IMR-90 (cell line): ENCODE measurements at regions not wholly inside any gene's neighbourhood (a gene's known extent, or its start where the extent isn't known, plus 50 kb on each side); places are given as distances from the start of the nearest gene placed in this dataset.
A peak's percentile ranks its signal among the peaks of the same experiment; 100 is the strongest.

Experiments
- ATAC-seq: fragments of 200-7000 bp; cut with Tn5 transposase; 2 replicates; pipeline ENCODE4 v1.9.1; 2020; ENCODE audit warnings: low read depth, mild to moderate bottlenecking, moderate library complexity
- BruUV-seq: library from RNA; stranded (reverse); fragments of 400-500 nt; replicated peaks from 2 replicates; lab custom pipeline; 2021; lab: Mats Ljungman, UMichigan
- CTCF ChIA-PET: fragments of 300-600 bp; formaldehyde crosslinking; extraction: SDS; loops from one replicate; lab custom pipeline; 2021; ENCODE audit warnings: antibody characterized with exemption; lab: Yijun Ruan, JAX
- POLR2A ChIA-PET: fragments of 300-600 bp; sonication (Branson Sonifier 250); formaldehyde crosslinking; loops from one replicate; lab custom pipeline; 2022; ENCODE audit warnings: antibody characterized with exemption; ENCODE audit not compliant: unreplicated experiment; lab: Charles Lee
- DNase-seq: peaks from one replicate; pipeline ENCODE4 v3.0.0; 2013
- H2AFZ ChIP-seq: replicated peaks from 2 replicates; pipeline ENCODE3; 2013; ENCODE audit warnings: low read length, mild to moderate bottlenecking; ENCODE audit not compliant: poor library complexity
- H2AK5ac ChIP-seq: 2 replicates; pipeline ENCODE4 v1.6.1; 2013; ENCODE audit warnings: low read depth, low read length, inconsistent platforms
- H2AK9ac ChIP-seq: replicated peaks from 2 replicates; pipeline ENCODE3; 2013; ENCODE audit warnings: mild to moderate bottlenecking, low read depth, low read length, moderate library complexity; ENCODE audit not compliant: poor library complexity
- H2BK120ac ChIP-seq: 2 replicates; pipeline ENCODE4 v1.6.1; 2013; ENCODE audit warnings: low read depth, low read length, inconsistent platforms
- H2BK15ac ChIP-seq: 3 replicates; pipeline ENCODE4 v1.6.1; 2013; ENCODE audit warnings: low read depth, low read length, inconsistent platforms
- H2BK20ac ChIP-seq: 2 replicates; pipeline ENCODE4 v1.6.1; 2013; ENCODE audit warnings: low read depth, mild to moderate bottlenecking, inconsistent platforms, low read length, moderate library complexity
- H2BK5ac ChIP-seq: 2 replicates; pipeline ENCODE4 v1.6.1; 2013; ENCODE audit warnings: mild to moderate bottlenecking, low read depth, low read length, inconsistent platforms; ENCODE audit not compliant: poor library complexity, severe bottlenecking
- H3K14ac ChIP-seq: replicated peaks from 2 replicates; pipeline ENCODE4 v1.6.1; 2013; ENCODE audit warnings: low read depth, low read length, inconsistent platforms
- H3K18ac ChIP-seq: 2 replicates; pipeline ENCODE4 v1.6.1; 2013; ENCODE audit warnings: low read depth, low read length, control low read depth
- H3K23ac ChIP-seq: 2 replicates; pipeline ENCODE4 v1.6.1; 2013; ENCODE audit warnings: low read depth, low read length, inconsistent platforms
- H3K27ac ChIP-seq: 2 replicates; pipeline ENCODE4 v1.5.1; 2013; ENCODE audit warnings: mild to moderate bottlenecking, control low read depth, low read length; ENCODE audit not compliant: insufficient read depth
- H3K27me3 ChIP-seq: 2 replicates; pipeline ENCODE4 v1.6.1; 2013; ENCODE audit warnings: low read length; ENCODE audit not compliant: control insufficient read depth, insufficient read depth
- H3K36me3 ChIP-seq: 2 replicates; pipeline ENCODE4 v1.6.1; 2013; ENCODE audit warnings: low read length, mixed read lengths; ENCODE audit not compliant: control insufficient read depth, insufficient read depth
- H3K4ac ChIP-seq: 2 replicates; pipeline ENCODE4 v1.6.1; 2013; ENCODE audit warnings: low read depth, low read length, inconsistent platforms
- H3K4me1 ChIP-seq: 2 replicates; pipeline ENCODE4 v1.6.1; 2013; ENCODE audit warnings: low read length, mixed read lengths; ENCODE audit not compliant: control insufficient read depth, insufficient read depth
- H3K4me2 ChIP-seq: 2 replicates; pipeline ENCODE4 v1.6.1; 2013; ENCODE audit warnings: low read depth, mild to moderate bottlenecking, control low read depth, low read length, moderate library complexity
- H3K4me3 ChIP-seq: 2 replicates; pipeline ENCODE4 v1.5.1; 2013; ENCODE audit warnings: low read depth, mild to moderate bottlenecking, control low read depth, low read length, moderate library complexity; ENCODE audit not compliant: insufficient read depth
- H3K56ac ChIP-seq: 2 replicates; pipeline ENCODE4 v1.6.1; 2013; ENCODE audit warnings: low read length, inconsistent platforms; ENCODE audit not compliant: insufficient read depth; ENCODE audit errors: extremely low read depth
- H3K79me1 ChIP-seq, 2 experiments: 2 replicates each; pipeline ENCODE4 v1.6.1; 2013; ENCODE audit warnings: low read length in 2 of 2, inconsistent platforms in 1 of 2, low read depth in 1 of 2
- H3K9ac ChIP-seq: 2 replicates; pipeline ENCODE4 v1.6.1; 2013; ENCODE audit warnings: low read depth, low read length, control low read depth
- H3K9me1 ChIP-seq: 2 replicates; pipeline ENCODE4 v1.6.1; 2013; ENCODE audit warnings: low read length, inconsistent platforms; ENCODE audit not compliant: insufficient read depth
- H3K9me3 ChIP-seq: 2 replicates; pipeline ENCODE4 v1.6.1; 2013; ENCODE audit warnings: low read length; ENCODE audit not compliant: control insufficient read depth, insufficient read depth
- H4K20me1 ChIP-seq: 2 replicates; pipeline ENCODE4 v1.6.1; 2013; ENCODE audit warnings: low read length, inconsistent platforms; ENCODE audit not compliant: insufficient read depth
- H4K5ac ChIP-seq: 2 replicates; pipeline ENCODE4 v1.6.1; 2013; ENCODE audit warnings: mild to moderate bottlenecking, low read depth, low read length, control low read depth
- H4K8ac ChIP-seq, 2 experiments: 2 replicates each; pipeline ENCODE4 v1.6.1; 2013; ENCODE audit warnings: low read depth in 2 of 2, low read length in 2 of 2, control low read depth in 1 of 2, inconsistent platforms in 1 of 2
- H4K91ac ChIP-seq: 2 replicates; pipeline ENCODE4 v1.6.1; 2013; ENCODE audit warnings: low read depth, low read length, inconsistent platforms; ENCODE audit not compliant: insufficient read depth
- BHLHE40 ChIP-seq: fragments of 150-350 bp; IDR thresholded peaks from 2 replicates; pipeline ENCODE4 v1.6.1; 2016; ENCODE audit warnings: mild to moderate bottlenecking, low read depth, low read length
- CEBPB ChIP-seq: IDR thresholded peaks from 2 replicates; pipeline ENCODE4 v1.6.1; 2012; ENCODE audit warnings: low read depth, low read length, improper control_type of control experiment
- CHD1 ChIP-seq: IDR thresholded peaks from 2 replicates; pipeline ENCODE4 v1.6.1; 2012; ENCODE audit warnings: low read depth, low read length, improper control_type of control experiment
- CTCF ChIP-seq: conservative IDR thresholded peaks from 2 replicates; pipeline ENCODE4 v1.5.1; 2012; ENCODE audit warnings: mild to moderate bottlenecking, low read depth, low read length, improper control_type of control experiment
- ELK1 ChIP-seq: fragments of 150-350 bp; IDR thresholded peaks from 2 replicates; pipeline ENCODE4 v1.6.1; 2016; ENCODE audit warnings: low read depth, mild to moderate bottlenecking, low read length, moderate library complexity, borderline replicate concordance
- FOS ChIP-seq: fragments of 150-350 bp; IDR thresholded peaks from 2 replicates; pipeline ENCODE4 v1.6.1; 2016; ENCODE audit warnings: low read depth, low read length
- MAFK ChIP-seq: IDR thresholded peaks from 2 replicates; pipeline ENCODE4 v1.6.1; 2012; ENCODE audit warnings: low read depth, low read length, improper control_type of control experiment
- MAZ ChIP-seq: IDR thresholded peaks from 2 replicates; pipeline ENCODE4 v1.6.1; 2012; ENCODE audit warnings: low read depth, mild to moderate bottlenecking, low read length, improper control_type of control experiment, moderate library complexity, borderline replicate concordance
- MXI1 ChIP-seq: IDR thresholded peaks from 2 replicates; pipeline ENCODE4 v1.6.1; 2012; ENCODE audit warnings: low read depth, mild to moderate bottlenecking, low read length, moderate library complexity, borderline replicate concordance
- NFE2L2 ChIP-seq: fragments of 150-350 bp; IDR thresholded peaks from 2 replicates; pipeline ENCODE4 v1.6.1; 2016; ENCODE audit warnings: low read depth, mild to moderate bottlenecking, low read length
- POLR2A ChIP-seq: IDR thresholded peaks from 2 replicates; pipeline ENCODE4 v1.6.1; 2012; ENCODE audit warnings: mild to moderate bottlenecking, low read depth, low read length
- RAD21 ChIP-seq: IDR thresholded peaks from 2 replicates; pipeline ENCODE4 v1.6.1; 2012; ENCODE audit warnings: low read length, improper control_type of control experiment
- RCOR1 ChIP-seq: IDR thresholded peaks from 2 replicates; pipeline ENCODE4 v1.6.1; 2012; ENCODE audit warnings: mild to moderate bottlenecking, low read length, improper control_type of control experiment; ENCODE audit not compliant: insufficient replicate concordance
- RFX5 ChIP-seq: IDR thresholded peaks from 2 replicates; pipeline ENCODE4 v1.8.0; 2012; ENCODE audit warnings: low read depth, mild to moderate bottlenecking, low read length, moderate library complexity
- SMC3 ChIP-seq: fragments of 150-350 bp; IDR thresholded peaks from 2 replicates; pipeline ENCODE4 v1.6.1; 2016; ENCODE audit warnings: low read depth, mild to moderate bottlenecking, antibody characterized with exemption, low read length, moderate library complexity
- USF2 ChIP-seq: fragments of 150-350 bp; IDR thresholded peaks from 2 replicates; pipeline ENCODE4 v1.6.1; 2017; ENCODE audit warnings: mild to moderate bottlenecking, antibody characterized with exemption, low read length, low read depth
- WGBS, 2 experiments: methylation state at CpG; one replicate each; pipeline versions ENCODE4 v1.1.5 to v1.1.7; 2013; ENCODE audit warnings: missing lambda C conversion rate in 2 of 2; ENCODE audit not compliant: insufficient read length in 1 of 2; ENCODE audit errors: extremely low coverage in 2 of 2; 5-methylcytosine and 5-hydroxymethylcytosine counted together
- dilution Hi-C: fragments of 300-500 bp; cut with HindIII; formaldehyde crosslinking; loops from one replicate; pipeline ENCODE4 v1.14.3; 2018; ENCODE audit warnings: low sequenced_read_pairs; ENCODE audit not compliant: unreplicated experiment
- in situ Hi-C: fragments of 300-500 bp; cut with MboI; formaldehyde crosslinking; loops from 3 replicates; pipeline ENCODE4 v1.14.3; 2019; ENCODE audit warnings: low sequenced_read_pairs, inconsistent platforms, mixed read lengths
- intact Hi-C: fragments of 100-400 bp; cut with micrococcal nuclease; formaldehyde crosslinking; loops from 2 replicates; pipeline ENCODE4 v1.10.0; 2022

GRCh38 chr4:66430856-66431255 lies 760.6 kb upstream of the EPHA5 start:
- no peak overlapping the region for H2AK5ac ChIP-seq
- H4K20me1 ChIP-seq = no peaks in the 10 kb centered on the region
- no peaks in the 10 kb centered on the region for H3K36me3 ChIP-seq
- H3K4me2 ChIP-seq = no peak overlapping the region
- H3K9ac ChIP-seq = no peak overlapping the region
- H2BK5ac ChIP-seq = peak overlapping the region; percentile 19
- H3K79me1 ChIP-seq = no peaks in the 10 kb centered on the region
- no peak overlapping the region for H2AK9ac ChIP-seq
- DNase-seq = peak; percentile 17
- H3K9me3 ChIP-seq = no peaks in the 10 kb centered on the region
- no peak overlapping the region for H4K8ac ChIP-seq
- ChIA-PET CTCF (no interaction called here), POLR2A (no interaction called here)
- H3K56ac ChIP-seq = no peak overlapping the region
- BruUV-seq = no TSS peak
- H2BK20ac ChIP-seq = no peak overlapping the region
- H2BK120ac ChIP-seq = no peak overlapping the region
- H2BK15ac ChIP-seq = no peak overlapping the region
- H3K4ac ChIP-seq = no peak overlapping the region
- TF ChIP-seq RCOR1 (no peak), CHD1 (no peak), ELK1 (no peak), RAD21 (no peak), USF2 (no peak), MAFK (no peak), MXI1 (no peak), CTCF (no peak), MAZ (no peak), SMC3 (no peak), BHLHE40 (no peak), FOS (no peak), POLR2A (no peak), CEBPB (no peak), NFE2L2 (no peak), RFX5 (no peak)
- no peak for ATAC-seq
- H3K27ac ChIP-seq = no peak overlapping the region
- H4K91ac ChIP-seq = no peak overlapping the region
- in situ Hi-C loops (no loop called here), dilution Hi-C loops (no loop called here), intact Hi-C loops (no loop called here)
- no peak overlapping the region for H3K14ac ChIP-seq
- H4K5ac ChIP-seq = no peak overlapping the region
- H3K27me3 ChIP-seq = no peaks in the 10 kb centered on the region
- no peak overlapping the region for H3K18ac ChIP-seq
- no peaks in the 10 kb centered on the region for H3K9me1 ChIP-seq
- H3K4me1 ChIP-seq = no peaks in the 10 kb centered on the region
- WGBS, 2 experiments = no CpG with 5 or more reads among the region's 1 CpG
- H3K23ac ChIP-seq = no peak overlapping the region
- no peak overlapping the region for H3K4me3 ChIP-seq
- no peak overlapping the region for H2AFZ ChIP-seq
